PFSK-1 (cell line): ENCODE measurements at regions not wholly inside any gene's neighbourhood (a gene's known extent, or its start where the extent isn't known, plus 50 kb on each side); places are given as distances from the start of the nearest gene placed in this dataset.

Experiments
- FOXP2 ChIP-seq: optimal IDR thresholded peaks from 2 replicates; pipeline ENCODE3; 2011; ENCODE audit warnings: borderline replicate concordance, control low read depth, inconsistent platforms; ENCODE audit not compliant: insufficient read depth; ENCODE audit errors: extremely low read length, extremely low read depth
- POLR2AphosphoS5 ChIP-seq: IDR thresholded peaks from 2 replicates; pipeline ENCODE4 v1.6.1; 2012; ENCODE audit warnings: low read depth, mild to moderate bottlenecking, control low read depth, low read length, moderate library complexity
- SIN3A ChIP-seq: IDR thresholded peaks from 2 replicates; pipeline ENCODE4 v1.6.1; 2012; ENCODE audit warnings: mild to moderate bottlenecking, low read length, moderate library complexity, borderline replicate concordance; ENCODE audit not compliant: insufficient read depth
- TAF1 ChIP-seq: IDR thresholded peaks from 2 replicates; pipeline ENCODE4 v1.6.1; 2012; ENCODE audit warnings: low read length, control low read depth, borderline replicate concordance; ENCODE audit not compliant: insufficient read depth
- TF ChIP-seq, protein P1 (sequence below), 2 experiments: IDR thresholded peaks; 2 replicates each; pipeline versions ENCODE4 v1.6.1 to v1.8.0; 2011 to 2012; ENCODE audit warnings: low read depth in 2 of 2, low read length in 2 of 2, control low read depth in 1 of 2, inconsistent platforms in 1 of 2, mild to moderate bottlenecking in 1 of 2, moderate library complexity in 1 of 2; ENCODE audit not compliant: insufficient read depth in 1 of 2

DNA sequence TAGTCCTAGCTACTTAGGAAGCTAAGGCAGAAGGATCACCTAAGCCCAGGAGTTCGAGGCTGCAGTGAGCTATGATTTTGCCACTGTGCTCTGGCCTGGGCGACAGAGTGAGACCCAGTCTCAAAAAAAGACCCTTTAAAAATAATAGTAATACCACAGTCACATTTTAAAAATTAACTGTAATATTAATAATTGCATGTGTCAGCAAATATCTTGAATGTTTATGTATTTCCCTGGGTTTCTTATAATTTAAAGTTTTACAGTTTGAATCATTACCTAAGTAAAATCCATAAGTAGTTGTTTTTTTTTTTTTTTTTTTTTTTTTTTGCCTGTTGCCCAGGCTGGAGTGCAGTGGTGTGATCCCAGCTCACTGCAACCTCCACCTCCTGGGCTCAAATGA lies 69.2 kb downstream of the LYZL2 start:
- TF ChIP-seq TAF1 (no peak), FOXP2 (no peak), SIN3A (no peak), POLR2AphosphoS5 (no peak)
- TF ChIP-seq, protein P1, sequence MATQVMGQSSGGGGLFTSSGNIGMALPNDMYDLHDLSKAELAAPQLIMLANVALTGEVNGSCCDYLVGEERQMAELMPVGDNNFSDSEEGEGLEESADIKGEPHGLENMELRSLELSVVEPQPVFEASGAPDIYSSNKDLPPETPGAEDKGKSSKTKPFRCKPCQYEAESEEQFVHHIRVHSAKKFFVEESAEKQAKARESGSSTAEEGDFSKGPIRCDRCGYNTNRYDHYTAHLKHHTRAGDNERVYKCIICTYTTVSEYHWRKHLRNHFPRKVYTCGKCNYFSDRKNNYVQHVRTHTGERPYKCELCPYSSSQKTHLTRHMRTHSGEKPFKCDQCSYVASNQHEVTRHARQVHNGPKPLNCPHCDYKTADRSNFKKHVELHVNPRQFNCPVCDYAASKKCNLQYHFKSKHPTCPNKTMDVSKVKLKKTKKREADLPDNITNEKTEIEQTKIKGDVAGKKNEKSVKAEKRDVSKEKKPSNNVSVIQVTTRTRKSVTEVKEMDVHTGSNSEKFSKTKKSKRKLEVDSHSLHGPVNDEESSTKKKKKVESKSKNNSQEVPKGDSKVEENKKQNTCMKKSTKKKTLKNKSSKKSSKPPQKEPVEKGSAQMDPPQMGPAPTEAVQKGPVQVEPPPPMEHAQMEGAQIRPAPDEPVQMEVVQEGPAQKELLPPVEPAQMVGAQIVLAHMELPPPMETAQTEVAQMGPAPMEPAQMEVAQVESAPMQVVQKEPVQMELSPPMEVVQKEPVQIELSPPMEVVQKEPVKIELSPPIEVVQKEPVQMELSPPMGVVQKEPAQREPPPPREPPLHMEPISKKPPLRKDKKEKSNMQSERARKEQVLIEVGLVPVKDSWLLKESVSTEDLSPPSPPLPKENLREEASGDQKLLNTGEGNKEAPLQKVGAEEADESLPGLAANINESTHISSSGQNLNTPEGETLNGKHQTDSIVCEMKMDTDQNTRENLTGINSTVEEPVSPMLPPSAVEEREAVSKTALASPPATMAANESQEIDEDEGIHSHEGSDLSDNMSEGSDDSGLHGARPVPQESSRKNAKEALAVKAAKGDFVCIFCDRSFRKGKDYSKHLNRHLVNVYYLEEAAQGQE (IDR thresholded peaks at IDR 0.05; ENCODE audit: insufficient read depth in 1 of 2, low read depth in 2 of 2, low read length in 2 of 2): no peak

DNA sequence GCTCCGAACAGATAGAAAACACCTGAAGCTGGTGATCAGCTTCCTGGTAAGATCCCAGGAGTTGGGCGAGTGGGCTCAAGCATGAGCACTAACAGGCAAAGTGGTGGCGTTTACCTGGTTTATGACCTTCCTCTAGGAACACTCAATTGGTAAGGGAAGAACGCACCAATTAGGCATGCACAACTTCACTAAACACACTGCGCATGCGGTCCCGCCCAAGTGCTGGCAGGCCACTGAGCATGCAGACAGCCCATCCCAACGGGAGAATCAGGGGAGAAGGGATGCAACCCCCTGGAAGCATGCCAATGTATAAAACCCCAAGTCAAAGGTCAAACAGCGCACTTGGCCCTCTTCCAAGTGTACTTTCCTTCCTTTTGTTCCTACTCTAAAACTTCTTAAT lies 70.4 kb downstream of the LYZL2 start:
- TF ChIP-seq FOXP2: no peak
- TF ChIP-seq TAF1: no peak
- TF ChIP-seq POLR2AphosphoS5: no peak
- no peak for TF ChIP-seq SIN3A
- TF ChIP-seq, protein P1 (IDR thresholded peaks at IDR 0.05; ENCODE audit: insufficient read depth in 1 of 2, low read depth in 2 of 2, low read length in 2 of 2): no peak

DNA sequence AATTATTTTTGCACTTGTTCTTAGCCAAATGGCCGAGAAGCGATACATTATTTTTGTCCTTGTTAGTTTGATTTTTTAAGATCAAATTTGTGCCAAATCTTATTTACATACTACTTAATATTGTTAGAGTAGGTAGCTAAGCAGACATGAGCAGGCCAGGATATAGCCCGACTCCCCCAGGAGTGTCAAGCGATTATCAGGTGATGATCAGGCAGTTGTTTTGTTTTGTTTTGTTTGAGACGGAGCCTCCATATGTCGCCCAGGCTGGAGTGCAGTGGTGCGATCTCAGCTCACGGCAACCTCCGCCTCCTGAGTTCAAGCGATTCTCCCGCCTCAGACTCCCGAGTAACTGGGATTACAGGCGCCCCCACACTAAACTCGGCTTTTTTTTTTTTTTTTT lies 71.1 kb downstream of the LYZL2 start:
- TF ChIP-seq SIN3A: no peak
- no peak for TF ChIP-seq FOXP2
- TF ChIP-seq, protein P1 (IDR thresholded peaks at IDR 0.05; ENCODE audit: insufficient read depth in 1 of 2, low read depth in 2 of 2, low read length in 2 of 2): no peak
- TF ChIP-seq TAF1: no peak
- TF ChIP-seq POLR2AphosphoS5: no peak

DNA sequence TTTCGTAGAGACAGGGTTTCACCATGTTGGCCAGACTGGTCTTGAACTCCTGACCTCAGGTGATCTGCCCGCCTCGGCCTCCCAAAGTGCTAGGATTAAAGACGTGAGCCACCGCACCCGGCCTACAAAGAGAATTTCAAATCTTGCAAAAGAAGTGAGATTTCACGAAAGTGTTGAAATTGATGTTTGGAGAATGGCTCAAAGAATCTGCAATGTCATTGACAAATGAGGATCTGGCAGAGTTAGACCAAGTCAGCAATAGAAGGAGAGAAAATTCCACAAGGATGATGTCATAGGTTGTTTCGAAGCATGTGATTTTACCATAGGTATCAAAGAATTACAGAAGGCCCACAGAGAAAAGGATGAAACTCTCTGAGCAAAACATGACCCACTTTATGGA lies 71.7 kb downstream of the LYZL2 start:
- TF ChIP-seq, protein P1 (IDR thresholded peaks at IDR 0.05; ENCODE audit: insufficient read depth in 1 of 2, low read depth in 2 of 2, low read length in 2 of 2): no peak

DNA sequence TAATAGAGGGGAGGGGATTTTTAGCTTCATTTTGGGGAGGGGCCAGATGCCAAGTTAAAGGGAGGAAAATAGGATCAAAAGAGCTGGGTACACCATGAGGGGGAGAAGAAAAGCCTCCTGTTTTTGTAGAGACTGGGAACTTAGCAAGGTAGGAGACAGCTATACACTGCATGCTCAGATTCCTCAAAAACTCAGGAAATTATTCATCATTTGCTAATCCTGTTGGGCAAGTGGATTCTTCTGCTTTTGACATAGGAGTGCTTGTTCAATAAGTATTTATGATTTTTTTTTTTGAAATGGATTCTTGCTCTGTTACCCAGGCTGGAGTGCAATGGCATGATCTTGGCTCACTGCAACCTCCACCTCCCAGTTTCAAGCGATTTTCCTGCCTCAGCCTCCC lies 73.4 kb downstream of the LYZL2 start:
- TF ChIP-seq FOXP2 (no peak), TAF1 (no peak), SIN3A (no peak), POLR2AphosphoS5 (no peak)
- TF ChIP-seq, protein P1 (IDR thresholded peaks at IDR 0.05; ENCODE audit: insufficient read depth in 1 of 2, low read depth in 2 of 2, low read length in 2 of 2): no peak
